ENCODE measurements at regions not wholly inside any gene's neighbourhood (a gene's known extent, or its start where the extent isn't known, plus 50 kb on each side); places are given as distances from the start of the nearest gene placed in this dataset.

GRCh38 chr5:174850565-174851169, 126.3 kb downstream of the MSX2 start:
- TF ChIP-seq POLR2A (IDR thresholded peaks at IDR 0.05; ENCODE audit: low read depth, low read length) = no peak
- TF ChIP-seq TAF1 (IDR thresholded peaks at IDR 0.05; ENCODE audit: borderline replicate concordance, low read depth, low read length) = no peak
